LNCaP clone FGC (cell line): ENCODE measurements at regions not wholly inside any gene's neighbourhood (a gene's known extent, or its start where the extent isn't known, plus 50 kb on each side); places are given as distances from the start of the nearest gene placed in this dataset.

ENCODE experiments used
- DNase-seq: peaks from one replicate; pipeline ENCODE4 v3.0.0-alpha.2; 2011; ENCODE audit warnings: low read depth
- H3K4me3 ChIP-seq: 2 replicates; pipeline ENCODE4 v1.5.1; 2011; ENCODE audit warnings: mild to moderate bottlenecking, low read depth, low read length, control low read depth
- CTCF ChIP-seq: IDR thresholded peaks from 2 replicates; pipeline ENCODE4 v1.5.1; 2012; ENCODE audit warnings: mild to moderate bottlenecking; ENCODE audit not compliant: control insufficient read depth, insufficient read depth; ENCODE audit errors: extremely low read depth

GRCh38 chrX:96311366-96311765, 373.3 kb upstream of the DIAPH2 start:
- DNase-seq: no peak
- no peak overlapping the region for H3K4me3 ChIP-seq
- no peak for TF ChIP-seq CTCF

GRCh38 chrX:96314985-96315384, 369.7 kb upstream of the DIAPH2 start:
- no peak for DNase-seq
- TF ChIP-seq CTCF: no peak
- no peak overlapping the region for H3K4me3 ChIP-seq

- no peak for DNase-seq
- TF ChIP-seq CTCF: no peak
- H3K4me3 ChIP-seq: no peak overlapping the region
Measured at GRCh38 chrX:96361844-96362243, 322.8 kb upstream of the DIAPH2 start.

GRCh38 chrX:96372313-96373046, 312.2 kb upstream of the DIAPH2 start:
- H3K4me3 ChIP-seq: no peak overlapping the region
- peak; percentile 57 for TF ChIP-seq CTCF
- DNase-seq: no peak

- no peak overlapping the region for H3K4me3 ChIP-seq
- no peak for DNase-seq
- no peak for TF ChIP-seq CTCF
Measured at GRCh38 chrX:96373047-96373355, 311.6 kb upstream of the DIAPH2 start.

- no peak for DNase-seq
- no peak overlapping the region for H3K4me3 ChIP-seq
- no peak for TF ChIP-seq CTCF
Measured at GRCh38 chrX:96376266-96376665, 308.4 kb upstream of the DIAPH2 start.

- DNase-seq: no peak
- no peak for TF ChIP-seq CTCF
- no peak overlapping the region for H3K4me3 ChIP-seq
Measured at GRCh38 chrX:96379951-96380350, 304.7 kb upstream of the DIAPH2 start.
